Retinal pigment epithelial cell (primary cell): ENCODE measurements at regions not wholly inside any gene's neighbourhood (a gene's known extent, or its start where the extent isn't known, plus 50 kb on each side); places are given as distances from the start of the nearest gene placed in this dataset.

Experiments
- DNase-seq: peaks from one replicate; pipeline ENCODE4 v3.0.0-alpha.2; 2010; ENCODE audit warnings: low read depth
- H3K4me3 ChIP-seq: 2 replicates; pipeline ENCODE4 v1.5.1; 2011; ENCODE audit warnings: mild to moderate bottlenecking, low read length, control low read depth, moderate library complexity
- CTCF ChIP-seq: conservative IDR thresholded peaks from 2 replicates; pipeline ENCODE4 v1.5.1; 2011; ENCODE audit warnings: low read depth, low read length, control low read depth, inconsistent platforms

GRCh38 chr18:49697757-49698524 lies 115.4 kb downstream of the ACAA2 start:
- H3K4me3 ChIP-seq, result no peak overlapping the region
- peak; percentile 25 for DNase-seq
- peak; percentile 10 for TF ChIP-seq CTCF

- DNase-seq, result no peak
- no peak overlapping the region for H3K4me3 ChIP-seq
- TF ChIP-seq CTCF, result no peak
Observed at GRCh38 chr18:49697049-49697448, 116.3 kb downstream of the ACAA2 start.

- H3K4me3 ChIP-seq, result no peak overlapping the region
- DNase-seq, result no peak
- TF ChIP-seq CTCF, result no peak
Observed at GRCh38 chr18:49694402-49694801, 118.9 kb downstream of the ACAA2 start.

GRCh38 chr18:49693717-49694005 lies 119.7 kb downstream of the ACAA2 start:
- no peak for DNase-seq
- H3K4me3 ChIP-seq, result no peak overlapping the region
- no peak for TF ChIP-seq CTCF

- TF ChIP-seq CTCF, result no peak
Observed at GRCh38 chr18:49692906-49693716, 120.2 kb downstream of the ACAA2 start.

GRCh38 chr18:49691177-49691608 lies 122.1 kb downstream of the ACAA2 start:
- no peak for DNase-seq
- no peak for TF ChIP-seq CTCF
- H3K4me3 ChIP-seq, result no peak overlapping the region

More at GRCh38 chr18:49692906-49693716, 120.2 kb downstream of the ACAA2 start:
- DNase-seq, result no peak
- no peak overlapping the region for H3K4me3 ChIP-seq
